Fibroblast of skin of back (primary cell): ENCODE measurements at regions not wholly inside any gene's neighbourhood (a gene's known extent, or its start where the extent isn't known, plus 50 kb on each side); places are given as distances from the start of the nearest gene placed in this dataset.
A peak's percentile ranks its signal among the peaks of the same experiment; 100 is the strongest.
"Not testable (repeated sequence)": the region's sequence is repeated elsewhere in the genome, so short reads cannot be mapped to it uniquely, and the experiment has no call there.

ENCODE experiments used
- DNase-seq: peaks from one replicate; pipeline ENCODE4 v3.0.0-alpha.2; 2013

DNA sequence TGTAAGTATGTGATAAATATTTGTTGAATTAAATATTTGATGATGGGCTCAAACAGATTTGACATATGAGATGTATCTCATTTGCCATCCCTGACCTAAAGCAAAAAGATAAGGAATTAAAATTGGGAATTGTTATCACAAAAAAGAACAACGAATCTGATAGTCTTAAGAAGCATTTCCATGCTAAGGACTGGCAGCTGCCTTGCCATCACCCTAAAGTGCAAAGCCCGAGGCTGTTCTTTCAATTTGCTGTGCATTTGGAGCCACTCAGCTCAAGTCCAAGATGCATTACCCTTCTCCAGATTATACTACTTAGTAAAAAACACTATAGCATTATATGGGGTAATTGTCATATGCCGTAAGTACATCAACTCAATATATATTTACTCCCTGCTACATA lies 618.3 kb upstream of the CLINT1 start:
- DNase-seq = no peak

DNA sequence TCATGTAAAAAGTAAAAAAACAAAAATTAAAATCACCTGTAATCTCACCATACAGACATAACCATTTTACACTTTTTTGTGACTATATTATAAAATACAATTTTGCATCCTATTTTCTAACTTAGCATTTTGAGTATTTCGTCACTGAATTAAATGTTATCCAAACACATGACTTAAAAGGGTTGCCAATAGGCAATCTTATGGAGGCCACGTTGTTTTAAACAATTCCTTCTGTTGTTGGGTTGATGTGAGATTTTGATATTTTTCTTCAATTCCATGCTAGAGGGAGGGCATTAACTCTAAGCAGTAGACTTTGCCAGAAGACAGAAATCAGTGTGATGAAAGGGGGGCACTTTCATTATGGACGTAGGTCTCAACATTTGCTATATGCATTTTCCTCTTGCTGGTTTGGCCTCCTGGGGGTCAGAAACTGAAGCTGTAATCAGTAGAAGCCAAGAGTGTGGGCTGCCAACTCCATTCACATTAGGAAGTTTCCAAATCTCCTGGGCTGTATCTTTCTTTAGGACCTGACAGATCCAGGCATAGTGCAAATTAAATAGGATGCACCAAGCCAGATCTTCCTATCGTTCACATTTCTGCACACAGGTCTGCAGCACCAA lies 614.2 kb upstream of the CLINT1 start:
- DNase-seq = no peak

DNA sequence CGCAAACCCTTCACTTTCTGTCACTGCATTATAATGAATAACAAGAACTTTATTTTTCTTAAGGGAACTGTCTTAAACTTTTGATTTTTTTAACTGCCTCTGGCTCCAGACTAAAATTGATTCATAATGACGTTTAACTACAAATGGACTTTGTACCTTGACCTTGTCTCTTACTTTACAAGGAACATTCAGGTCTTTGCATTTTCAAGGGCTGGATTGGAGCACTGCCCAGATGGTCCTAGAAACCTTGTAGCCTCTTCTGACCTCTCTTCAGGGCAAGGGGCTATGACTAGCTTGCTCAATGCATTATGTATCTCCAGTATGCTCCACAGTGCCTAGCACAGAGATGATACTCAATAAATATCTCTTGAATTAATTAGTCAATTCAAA lies 612.6 kb upstream of the CLINT1 start:
- no peak for DNase-seq

DNA sequence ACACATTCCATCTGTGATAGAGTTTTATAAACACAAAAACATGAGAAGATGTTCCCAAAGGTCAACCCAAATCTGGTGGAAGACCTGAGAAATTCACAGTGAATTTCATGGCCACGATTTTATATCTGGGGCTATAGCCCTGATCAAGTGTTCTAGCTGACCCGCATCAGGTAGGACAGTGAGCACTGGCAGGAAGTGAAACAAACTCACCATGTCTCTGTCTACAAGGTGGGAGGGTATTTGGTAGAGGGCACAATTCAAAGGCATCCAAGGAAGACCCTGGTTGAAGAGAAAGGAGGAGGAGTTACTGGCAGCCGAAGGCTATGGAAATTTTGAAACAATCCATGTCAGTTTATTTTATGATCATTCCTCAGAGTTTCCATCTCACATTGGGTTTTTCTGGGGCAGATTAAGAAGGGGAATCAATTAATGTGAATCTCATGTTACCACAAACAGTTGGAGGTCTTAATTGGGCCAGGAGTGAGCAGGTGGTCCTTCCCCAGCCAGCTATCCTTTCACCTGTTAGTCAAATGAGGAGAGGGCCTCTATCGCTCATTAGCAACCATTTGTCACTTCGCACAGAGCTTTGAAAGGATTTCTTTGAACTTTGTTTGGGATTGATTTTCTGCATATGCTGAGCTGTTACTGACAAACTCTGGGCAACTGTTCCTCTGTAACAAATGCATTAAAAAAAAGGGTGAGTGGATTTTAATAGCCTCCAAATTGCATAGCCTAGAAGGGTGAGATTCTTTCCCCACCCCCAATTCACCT lies 612.0 kb upstream of the CLINT1 start:
- DNase-seq = no peak

DNA sequence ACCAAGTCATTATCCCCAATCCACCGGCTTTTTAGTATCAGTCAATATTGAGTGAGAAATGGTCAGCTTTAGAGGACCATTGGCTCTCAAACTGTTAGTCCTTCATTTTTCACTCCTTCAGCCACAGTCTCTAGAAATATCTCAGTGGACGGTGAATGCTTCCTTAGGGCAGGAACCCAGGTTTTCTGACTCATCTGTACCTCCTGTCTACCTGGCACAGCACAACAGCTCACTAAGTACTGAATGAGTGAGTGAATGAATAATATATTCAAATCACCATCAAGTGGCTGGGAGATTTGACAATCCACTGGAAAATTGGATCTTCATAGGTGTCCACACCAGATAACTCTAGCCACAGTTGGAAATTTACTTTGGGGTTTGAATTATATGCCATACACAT lies 609.5 kb upstream of the CLINT1 start:
- DNase-seq = no peak

DNA sequence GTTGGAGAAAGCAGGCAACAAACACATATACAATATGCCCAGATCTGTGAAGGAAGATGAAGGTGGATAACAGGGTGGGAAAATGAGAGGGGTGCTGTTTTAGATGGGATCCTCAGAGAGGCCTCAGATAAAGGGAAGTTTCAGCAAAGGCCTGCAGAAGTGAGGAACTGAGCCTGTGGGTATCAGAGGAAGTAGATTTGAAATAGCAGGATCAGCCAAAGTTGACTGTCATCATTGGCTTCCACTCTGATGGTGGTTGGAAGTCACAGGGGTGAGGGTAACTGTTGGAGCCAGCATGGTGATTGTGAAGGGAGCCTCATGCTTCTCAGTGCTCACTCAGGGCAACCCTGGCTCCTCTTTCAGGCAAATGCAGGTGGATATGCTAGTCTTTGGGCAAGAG lies 607.2 kb upstream of the CLINT1 start:
- no peak for DNase-seq

DNA sequence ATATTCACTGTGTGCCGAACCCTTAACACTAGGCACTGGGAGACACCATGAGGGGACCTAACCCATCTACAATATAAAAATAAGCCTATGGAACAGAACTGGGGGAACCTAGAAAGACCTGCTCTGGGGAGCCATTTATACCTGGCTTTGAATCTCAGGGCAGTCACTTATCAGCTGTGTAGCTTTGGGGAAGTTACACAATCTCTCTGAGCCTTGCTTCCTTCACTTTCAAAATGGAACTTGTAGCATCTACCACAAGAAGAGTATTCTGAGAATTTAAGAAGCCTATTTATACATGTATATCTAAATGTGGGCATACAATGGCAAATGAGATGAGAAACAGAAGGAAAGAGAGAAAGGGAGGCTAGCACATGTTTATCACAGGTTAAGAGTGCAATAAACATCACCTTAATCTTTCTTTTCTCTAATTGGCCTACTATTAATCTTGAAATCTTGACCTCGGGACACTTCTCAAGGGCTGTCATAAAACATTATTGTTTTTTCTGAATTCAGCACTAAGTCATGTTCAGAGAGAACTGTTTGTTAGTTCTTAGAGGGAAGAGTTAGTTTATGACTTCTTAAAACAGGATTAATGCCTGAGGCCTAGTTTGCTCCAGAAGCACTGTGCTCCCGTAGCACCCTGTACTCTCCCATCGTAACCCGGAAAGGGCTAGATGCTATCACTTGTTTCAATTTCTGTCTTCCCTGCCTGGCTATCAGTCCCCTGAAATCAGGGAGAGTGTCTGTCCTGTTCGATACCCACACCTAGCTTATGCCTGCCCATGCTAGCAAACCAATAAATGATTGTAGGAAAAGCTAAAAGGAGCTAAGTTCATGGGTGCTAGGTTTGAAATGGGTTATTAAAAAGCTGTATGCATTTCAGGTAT lies 606.4 kb upstream of the CLINT1 start:
- DNase-seq = no peak

DNA sequence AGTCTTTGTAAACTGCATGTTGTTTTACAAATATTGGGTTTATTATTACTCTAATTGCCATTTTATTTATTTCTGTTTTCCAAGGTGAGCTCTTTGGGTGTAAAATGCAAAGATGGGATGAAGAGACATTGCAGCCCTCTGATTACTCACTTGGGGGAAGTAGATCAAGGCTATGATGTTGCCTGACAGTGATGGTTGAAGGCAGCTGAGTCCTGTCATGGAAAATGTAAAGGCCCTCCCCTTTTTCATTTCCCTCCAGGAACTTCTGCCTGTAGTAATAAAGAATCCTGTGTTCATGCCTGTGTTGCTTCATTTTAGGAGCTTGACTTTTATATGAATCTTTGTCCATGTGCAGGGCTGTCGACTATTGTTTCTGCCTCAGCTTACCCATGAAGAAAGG lies 605.4 kb upstream of the CLINT1 start:
- DNase-seq = no peak

DNA sequence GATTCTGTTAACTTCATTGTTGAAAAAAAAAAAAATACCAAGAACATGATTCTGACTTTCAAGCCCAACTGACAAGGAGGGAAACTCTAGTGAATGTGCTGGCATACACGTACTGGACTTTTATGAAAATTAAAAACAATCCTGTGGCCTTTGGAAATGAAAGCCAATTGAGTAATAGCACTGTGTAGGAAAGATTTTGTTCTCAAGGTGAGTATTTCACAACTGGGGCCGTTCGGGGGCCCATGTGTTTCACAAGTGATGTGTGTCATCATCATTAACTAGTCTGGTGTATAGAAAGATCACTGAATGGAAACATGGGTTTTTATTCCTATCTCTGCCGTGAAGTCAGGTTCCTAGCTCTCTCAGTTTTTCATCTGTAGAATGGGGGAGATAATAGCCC lies 605.0 kb upstream of the CLINT1 start:
- DNase-seq = no peak

DNA sequence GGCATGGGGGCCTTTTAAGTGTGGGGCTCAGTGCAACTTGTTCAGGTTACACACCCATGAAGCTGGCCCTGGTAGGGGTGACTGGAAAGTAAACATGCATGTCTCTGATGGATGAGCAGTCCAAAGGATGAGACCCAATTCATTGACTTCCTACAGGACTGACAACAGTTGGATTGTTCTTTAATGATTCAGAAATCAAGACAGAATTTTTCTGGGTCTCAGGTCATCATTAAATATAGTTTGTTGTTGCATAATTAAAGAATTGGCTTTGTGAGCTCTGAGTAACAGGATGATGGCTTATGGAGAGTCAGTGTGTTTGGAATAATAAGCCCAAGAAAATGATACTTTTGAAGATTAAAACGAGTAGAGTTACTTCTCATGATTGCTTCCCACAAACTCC lies 604.2 kb upstream of the CLINT1 start:
- DNase-seq = peak; percentile 64

DNA sequence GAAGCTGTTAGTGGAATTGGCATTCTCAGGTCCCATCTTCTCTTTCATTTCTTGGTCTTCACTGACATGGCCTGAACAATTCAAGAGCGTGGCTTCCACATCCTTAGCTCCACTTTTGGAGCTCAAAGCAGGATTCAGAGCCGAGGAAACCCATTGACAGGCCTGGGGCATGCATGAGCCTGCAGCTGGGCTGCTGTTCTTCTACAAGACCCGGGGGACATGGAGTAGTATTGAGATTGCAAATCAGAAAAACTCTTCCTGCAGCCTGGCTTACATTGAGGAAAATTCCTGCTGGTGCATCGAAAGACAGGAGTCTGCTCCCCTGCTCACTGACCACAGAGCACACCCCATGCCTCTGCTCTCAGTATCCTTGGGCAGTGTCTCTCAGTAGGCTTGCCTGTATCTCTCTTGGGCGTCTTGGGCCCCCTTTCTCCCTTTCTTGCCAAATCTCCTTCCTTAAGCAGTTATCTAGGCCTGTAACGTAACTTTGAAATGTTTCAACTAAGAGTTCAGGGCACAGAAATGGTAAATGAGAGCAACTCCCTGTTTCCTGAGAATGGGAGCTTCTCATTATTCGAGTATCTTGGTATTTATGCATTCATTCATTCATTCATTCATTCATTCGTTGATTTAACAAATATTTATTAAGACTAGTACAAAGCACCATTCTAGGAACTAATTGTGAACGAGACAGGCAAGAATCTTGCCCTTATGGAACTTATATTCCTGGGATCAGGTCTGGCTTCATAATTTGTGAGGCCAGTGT lies 603.6 kb upstream of the CLINT1 start:
- no peak for DNase-seq

DNA sequence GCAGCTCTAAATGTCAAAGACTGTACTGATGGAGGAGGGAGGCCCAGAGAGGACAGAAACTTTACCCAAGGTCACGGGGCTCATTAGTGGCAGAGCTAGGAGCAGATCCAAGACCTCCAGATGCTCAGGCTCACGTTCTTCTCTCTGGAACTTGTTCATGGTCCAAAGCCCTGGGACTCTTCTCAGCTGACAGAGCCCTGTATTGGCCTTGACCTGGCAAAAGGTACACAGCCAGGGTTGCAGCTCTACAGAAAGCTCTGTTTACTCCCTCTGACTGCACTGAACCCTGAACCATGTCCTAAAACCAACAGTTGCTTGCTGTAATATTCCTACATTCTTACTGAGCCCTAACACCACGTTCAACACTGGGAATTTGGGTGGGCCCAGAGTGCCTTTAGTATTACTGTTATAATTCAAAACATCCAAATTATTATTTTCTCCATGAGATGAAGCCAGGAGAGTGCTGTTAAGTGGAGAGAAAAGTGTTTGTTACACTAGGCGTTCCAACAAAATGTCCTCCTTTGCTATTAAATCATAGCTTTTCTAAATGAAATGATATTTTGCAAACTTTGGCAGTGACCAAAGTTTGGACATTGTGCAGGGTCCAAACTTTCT lies 602.4 kb upstream of the CLINT1 start:
- DNase-seq = no peak

DNA sequence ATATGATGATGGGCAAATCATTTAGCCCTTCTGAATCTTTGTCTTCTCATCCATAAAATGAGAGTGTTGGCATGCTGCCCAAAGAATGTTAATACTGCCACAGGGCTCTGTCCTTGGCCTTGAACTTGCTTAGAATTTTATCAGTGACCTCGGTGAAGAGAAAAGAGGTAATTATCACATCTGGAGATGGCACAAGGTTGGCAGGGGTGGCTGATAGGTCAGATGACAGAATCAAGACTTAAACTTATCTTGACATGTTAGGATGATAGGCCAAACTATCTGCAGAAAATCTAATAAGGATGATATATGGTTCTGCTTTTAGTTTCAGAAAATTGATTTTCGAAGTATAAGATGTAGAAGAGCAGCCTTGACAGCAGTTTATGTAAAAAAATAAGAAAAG lies 599.1 kb upstream of the CLINT1 start:
- no peak for DNase-seq

DNA sequence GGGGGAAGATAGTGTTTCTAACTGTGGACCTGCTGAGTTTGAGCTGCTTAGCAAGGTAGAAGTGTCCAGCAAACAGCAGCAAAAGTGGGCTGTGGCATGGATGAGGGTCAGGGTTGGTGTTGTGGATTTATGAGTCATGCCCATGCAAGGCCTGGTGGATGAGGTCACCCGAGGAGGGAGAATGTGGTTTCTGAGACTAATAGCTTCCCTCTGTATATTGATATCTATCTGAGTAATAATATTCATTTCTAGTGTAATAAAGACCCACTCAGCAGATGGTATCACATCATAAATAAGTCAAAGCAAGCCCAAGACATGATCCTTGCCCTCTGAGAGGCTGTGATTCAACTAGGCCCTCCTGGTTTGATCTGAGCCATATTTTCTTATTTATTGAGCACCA lies 597.8 kb upstream of the CLINT1 start:
- DNase-seq = peak; percentile 89

DNA sequence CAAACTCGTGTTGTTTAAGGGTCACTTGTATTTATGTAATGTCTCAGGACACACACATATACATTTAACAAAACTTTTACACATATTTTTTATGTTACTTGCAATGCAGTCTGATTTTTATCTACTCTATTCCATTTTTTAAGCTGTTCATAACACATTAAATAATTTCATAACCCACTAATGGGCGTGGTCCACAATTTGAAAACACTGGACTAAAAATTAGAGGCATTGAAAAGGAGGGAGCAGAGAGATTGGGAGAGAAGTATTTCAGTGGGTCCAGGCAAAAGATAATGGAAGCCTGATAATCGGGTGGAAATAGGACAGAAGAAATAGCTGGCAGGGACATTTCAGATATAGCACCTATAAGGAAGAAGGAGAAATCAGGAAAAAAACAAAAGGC lies 597.3 kb upstream of the CLINT1 start:
- no peak for DNase-seq

DNA sequence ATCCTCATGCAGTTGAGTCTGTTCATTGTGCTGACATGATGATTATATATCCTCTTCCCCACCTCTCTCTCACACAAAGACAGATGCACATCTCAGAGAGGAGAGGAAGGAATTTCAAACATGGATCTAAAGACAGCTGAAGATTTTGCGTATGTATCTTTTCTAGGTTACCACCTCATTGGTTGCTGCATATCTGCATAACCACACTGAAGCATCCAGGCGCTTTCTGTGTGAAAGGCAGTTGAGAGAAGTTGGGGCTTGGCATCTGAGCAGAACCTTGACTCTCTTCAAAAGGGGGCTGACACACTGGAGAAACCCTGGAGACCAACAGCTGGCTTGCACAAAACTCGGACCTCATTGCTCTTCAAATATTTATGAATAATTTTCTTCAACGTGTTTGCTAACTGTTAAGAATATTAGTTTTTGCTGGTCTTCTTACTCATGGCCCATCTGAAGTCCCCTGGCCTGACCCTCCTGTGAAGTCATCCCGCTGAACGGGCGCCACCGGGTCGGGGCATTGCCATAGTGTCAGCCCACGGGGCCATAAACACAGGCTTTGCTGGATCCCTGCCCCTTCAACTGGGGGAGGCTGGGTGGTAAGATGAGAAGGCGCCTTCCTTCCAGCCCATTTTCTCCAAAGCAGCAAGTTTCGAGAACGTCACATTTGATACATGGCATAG lies 593.2 kb upstream of the CLINT1 start:
- DNase-seq = no peak

DNA sequence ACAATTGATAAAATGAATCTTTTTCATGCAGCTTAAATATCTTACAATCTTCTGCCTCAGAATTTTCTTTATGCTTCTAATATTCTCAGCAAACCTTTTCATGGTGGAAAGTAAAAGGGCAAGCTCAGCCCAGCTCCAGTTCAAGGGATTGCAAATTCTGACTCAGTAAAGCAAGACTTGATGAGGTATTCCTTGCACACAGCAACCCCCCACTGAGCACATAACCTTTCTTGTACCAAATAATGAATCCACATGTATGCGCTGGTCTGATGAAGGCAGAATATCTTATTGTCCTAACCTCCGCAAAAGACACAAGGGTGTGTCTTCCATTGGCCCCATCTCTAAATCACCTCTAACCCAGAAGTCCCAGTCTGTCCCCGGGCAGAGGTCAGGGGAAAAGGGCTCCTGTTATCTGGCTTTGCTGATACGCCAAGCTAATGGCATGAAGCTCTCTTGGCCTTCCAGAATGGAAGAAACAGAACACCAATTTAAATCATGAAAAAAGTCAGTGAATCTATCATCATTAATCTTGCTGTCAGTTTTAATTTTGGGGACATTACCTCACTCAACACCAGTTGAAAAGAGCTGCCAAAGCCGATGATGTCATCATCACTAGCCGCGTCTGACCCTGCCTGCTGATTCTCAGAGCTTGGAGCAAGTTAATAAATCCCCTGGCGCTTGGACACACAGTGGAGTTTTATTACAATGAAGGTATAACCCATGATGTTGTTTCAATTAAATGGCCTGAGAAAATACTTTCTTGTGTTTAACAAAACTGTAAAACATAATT lies 592.5 kb upstream of the CLINT1 start:
- peak; percentile 60 for DNase-seq

DNA sequence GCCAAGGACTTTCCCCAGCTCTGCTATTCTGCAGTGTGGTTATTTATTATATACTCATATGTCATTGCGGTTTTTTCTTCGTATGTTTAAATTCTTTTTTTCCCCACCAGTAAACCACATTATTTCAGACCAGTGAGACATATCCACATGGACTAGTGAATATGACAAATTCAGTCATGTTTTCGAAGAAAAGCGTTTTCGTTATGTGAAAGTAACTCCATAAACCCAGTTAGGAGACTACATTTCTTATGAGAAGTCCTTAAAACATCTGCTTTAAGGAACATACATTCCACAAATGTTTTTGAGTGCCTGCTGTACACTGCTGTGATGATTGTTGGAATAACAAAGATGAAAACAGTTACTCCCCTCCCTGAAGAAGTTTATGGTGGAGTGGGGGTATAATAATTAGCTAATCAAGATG lies 591.8 kb upstream of the CLINT1 start:
- DNase-seq = peak; percentile 69

DNA sequence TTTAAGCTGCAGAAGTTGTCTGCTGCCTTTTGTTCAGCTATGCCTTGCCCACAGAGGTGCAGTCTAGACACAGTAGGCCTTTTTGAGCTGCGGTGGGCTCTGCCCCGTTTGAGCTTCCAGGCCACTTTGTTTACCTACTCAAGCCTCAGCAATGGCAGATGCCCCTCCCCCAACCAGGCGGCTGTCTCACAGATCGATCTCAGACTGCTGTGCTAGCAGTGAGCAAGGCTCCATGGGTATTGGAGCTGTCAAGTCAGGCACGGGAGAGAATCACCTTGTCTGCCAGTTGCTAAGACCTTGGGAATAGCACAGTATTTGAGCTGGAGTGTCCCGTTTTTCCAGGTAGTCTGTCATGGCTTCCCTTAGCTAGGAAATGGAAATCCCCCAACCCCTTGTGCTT lies 587.8 kb upstream of the CLINT1 start:
- DNase-seq = not testable (repeated sequence)

DNA sequence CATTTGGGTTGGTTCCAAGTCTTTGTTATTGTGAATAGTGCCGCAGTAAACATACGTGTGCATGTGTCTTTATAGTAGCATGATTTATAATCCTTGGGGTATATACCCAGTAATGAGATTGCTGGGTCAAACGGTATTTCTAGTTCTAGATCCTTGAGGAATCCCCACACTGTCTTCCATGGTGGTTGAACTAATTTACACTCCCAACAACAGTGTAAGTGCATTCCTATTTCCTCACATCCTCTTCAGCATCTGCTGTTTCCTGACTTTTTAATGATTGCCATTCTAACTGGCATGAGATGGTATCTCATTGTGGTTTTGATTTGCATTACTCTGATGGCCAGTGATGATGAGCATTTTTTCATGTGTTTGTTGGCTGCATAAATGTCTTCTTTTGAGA lies 580.3 kb upstream of the CLINT1 start:
- not testable (repeated sequence) for DNase-seq
